ENCODE measurements at regions not wholly inside any gene's neighbourhood (a gene's known extent, or its start where the extent isn't known, plus 50 kb on each side); places are given as distances from the start of the nearest gene placed in this dataset.

GRCh38 chr17:34182036-34182803 is 72.9 kb upstream of the CCL2 start:
- ATAC-seq (no peak), DNase-seq (no peak)
- Histone ChIP-seq H3K27me3 (no peaks in the 10 kb centered on the region), H3K9me3 (no peaks in the 10 kb centered on the region), H3K4me1 (peaks cover 13% of the 10 kb centered on the region), H3K4me3 (no peak overlapping the region), H3K27ac (no peak overlapping the region), H3K36me3 (no peaks in the 10 kb centered on the region)
- intact Hi-C loops (cut with DNase I): no loop called here
- TF ChIP-seq CTCF (IDR thresholded peaks at IDR 0.05): no peak

- DNase-seq: no peak
- Histone ChIP-seq H3K4me1 (no peaks in the 10 kb centered on the region), H3K4me3 (no peak overlapping the region), H3K27me3 (peaks cover 13% of the 10 kb centered on the region), H3K27ac (no peak overlapping the region), H3K36me3 (no peaks in the 10 kb centered on the region), H3K9me3 (no peaks in the 10 kb centered on the region)
- no peak for TF ChIP-seq CTCF (IDR thresholded peaks at IDR 0.05)
- no peak for ATAC-seq
- intact Hi-C loops (cut with DNase I): no loop called here
Observed at GRCh38 chr17:34195987-34196386, 59.1 kb upstream of the CCL2 start.

GRCh38 chr17:34198519-34198918 is 56.6 kb upstream of the CCL2 start:
- no peak overlapping the region for H3K27ac ChIP-seq
- no peak for TF ChIP-seq CTCF (IDR thresholded peaks at IDR 0.05)
- no peaks in the 10 kb centered on the region for H3K9me3 ChIP-seq
- H3K4me1 ChIP-seq: no peaks in the 10 kb centered on the region
- DNase-seq (no peak), ATAC-seq (no peak)
- H3K4me3 ChIP-seq: no peak overlapping the region
- peaks cover 13% of the 10 kb centered on the region for H3K27me3 ChIP-seq
- no peaks in the 10 kb centered on the region for H3K36me3 ChIP-seq
- intact Hi-C loops (cut with DNase I): no loop called here

GRCh38 chr17:34199454-34199853 is 55.6 kb upstream of the CCL2 start:
- Histone ChIP-seq H3K36me3 (no peaks in the 10 kb centered on the region), H3K27ac (no peak overlapping the region), H3K27me3 (peaks cover 13% of the 10 kb centered on the region), H3K4me3 (no peak overlapping the region), H3K9me3 (no peaks in the 10 kb centered on the region), H3K4me1 (no peaks in the 10 kb centered on the region)
- DNase-seq (no peak), ATAC-seq (no peak)
- no peak for TF ChIP-seq CTCF (IDR thresholded peaks at IDR 0.05)
- intact Hi-C loops (cut with DNase I): no loop called here

GRCh38 chr17:34199932-34200534 is 55.1 kb upstream of the CCL2 start:
- no peak overlapping the region for H3K27ac ChIP-seq
- no peaks in the 10 kb centered on the region for H3K36me3 ChIP-seq
- no peaks in the 10 kb centered on the region for H3K9me3 ChIP-seq
- intact Hi-C loops (cut with DNase I): loop anchor here (5.0 to 10.0 kb wide), 2 partner anchors 105 to 162 kb away; partner anchors contain the start of gene CCL1
- peaks cover 13% of the 10 kb centered on the region for H3K27me3 ChIP-seq
- peak; percentile 100 for TF ChIP-seq CTCF (IDR thresholded peaks at IDR 0.05)
- DNase-seq (no peak), ATAC-seq (peak; percentile 98)
- H3K4me3 ChIP-seq: no peak overlapping the region
- H3K4me1 ChIP-seq: no peaks in the 10 kb centered on the region

Data from upper lobe of right lung (tissue), 1 donor.